Activated T-cell treated with anti-CD3 and anti-CD28 coated beads, Interleukin-2, amount 50 U/mL, for 72 hours (primary cell): ENCODE measurements at regions not wholly inside any gene's neighbourhood (a gene's known extent, or its start where the extent isn't known, plus 50 kb on each side); places are given as distances from the start of the nearest gene placed in this dataset.
A peak's percentile ranks its signal among the peaks of the same experiment; 100 is the strongest.
"Not testable (repeated sequence)": the region's sequence is repeated elsewhere in the genome, so short reads cannot be mapped to it uniquely, and the experiment has no call there.

Source experiments
- ATAC-seq, 2 donors: fragments of 150-1000 bp; cut with Tn5 transposase; replicated peaks in 1 of 2; 2 replicates each; pipeline ENCODE4 v1.10.0; 2021; ENCODE audit warnings: moderate library complexity in 2 of 2, mild to moderate bottlenecking in 1 of 2
- DNase-seq, 2 donors: peaks; one replicate each; pipeline ENCODE4 v3.0.0; 2021 to 2022; ENCODE audit warnings: mixed read lengths in 1 of 2
- H3K27ac Mint-ChIP-seq: one replicate; pipeline ENCODE4 v1.8.0; 2022; ENCODE audit warnings: mild to moderate bottlenecking, moderate library complexity, mixed read lengths
- H3K27me3 Mint-ChIP-seq: one replicate; pipeline ENCODE4 v1.8.0; 2022; ENCODE audit warnings: low read depth, mixed read lengths
- H3K36me3 Mint-ChIP-seq, 2 donors: one replicate each; pipeline ENCODE4 v1.8.0; 2022; ENCODE audit warnings: mixed read lengths in 2 of 2, mild to moderate bottlenecking in 1 of 2; ENCODE audit not compliant: insufficient read depth in 2 of 2
- H3K4me1 Mint-ChIP-seq: one replicate; pipeline ENCODE4 v1.8.0; 2022; ENCODE audit warnings: low read depth, mixed read lengths
- H3K4me3 Mint-ChIP-seq, 2 donors: one replicate each; pipeline ENCODE4 v1.8.0; 2022; ENCODE audit warnings: mild to moderate bottlenecking in 2 of 2, mixed read lengths in 2 of 2, moderate library complexity in 2 of 2
- H3K9me3 Mint-ChIP-seq, 2 donors: one replicate each; pipeline ENCODE4 v1.8.0; 2022; ENCODE audit warnings: mixed read lengths in 2 of 2

GRCh38 chr15:84534561-84535235 lies 66.1 kb upstream of the ZSCAN2 start:
- Mint-ChIP-seq H3K4me3 (peak overlapping the region in 1 of 2 donors; percentile 46), H3K4me1 (peaks cover 37% of the 10 kb centered on the region)
- not testable (repeated sequence) for DNase-seq, H3K27ac Mint-ChIP-seq, H3K27me3 Mint-ChIP-seq, ATAC-seq, H3K9me3 Mint-ChIP-seq, H3K36me3 Mint-ChIP-seq

- not testable (repeated sequence) for H3K27ac Mint-ChIP-seq, H3K36me3 Mint-ChIP-seq, H3K9me3 Mint-ChIP-seq, H3K4me3 Mint-ChIP-seq, ATAC-seq, DNase-seq, H3K27me3 Mint-ChIP-seq
- H3K4me1 Mint-ChIP-seq: peaks cover 32% of the 10 kb centered on the region
Observed at GRCh38 chr15:84536181-84536580, 64.6 kb upstream of the ZSCAN2 start.

GRCh38 chr15:84544586-84544985 lies 56.2 kb upstream of the ZSCAN2 start:
- H3K4me3 Mint-ChIP-seq, H3K27me3 Mint-ChIP-seq, H3K9me3 Mint-ChIP-seq, H3K27ac Mint-ChIP-seq, ATAC-seq, H3K36me3 Mint-ChIP-seq, DNase-seq: not testable (repeated sequence)
- H3K4me1 Mint-ChIP-seq: peaks cover 14% of the 10 kb centered on the region

- not testable (repeated sequence) for ATAC-seq, H3K9me3 Mint-ChIP-seq, H3K4me3 Mint-ChIP-seq, DNase-seq, H3K27ac Mint-ChIP-seq, H3K27me3 Mint-ChIP-seq, H3K36me3 Mint-ChIP-seq
- peaks cover 14% of the 10 kb centered on the region for H3K4me1 Mint-ChIP-seq
Observed at GRCh38 chr15:84547150-84547549, 53.7 kb upstream of the ZSCAN2 start.

- H3K27ac Mint-ChIP-seq, H3K27me3 Mint-ChIP-seq: not testable (repeated sequence)
Observed at GRCh38 chr15:84550503-84550902, 50.3 kb upstream of the ZSCAN2 start.

More at GRCh38 chr15:84550503-84550902, 50.3 kb upstream of the ZSCAN2 start:
- not testable (repeated sequence) for H3K36me3 Mint-ChIP-seq, DNase-seq, H3K4me3 Mint-ChIP-seq, ATAC-seq, H3K9me3 Mint-ChIP-seq
- peaks cover 14% of the 10 kb centered on the region for H3K4me1 Mint-ChIP-seq
